ENCODE measurements at regions not wholly inside any gene's neighbourhood (a gene's known extent, or its start where the extent isn't known, plus 50 kb on each side); places are given as distances from the start of the nearest gene placed in this dataset.

GRCh38 chr6:105831311-105832097 lies 254.6 kb upstream of the PRDM1 start:
- no peaks in the 10 kb centered on the region for H3K36me3 ChIP-seq (ENCODE audit: control insufficient read depth, low read length)
- no peaks in the 10 kb centered on the region for H3F3A ChIP-seq (ENCODE audit: control insufficient read depth, insufficient read depth)
- H3K79me2 ChIP-seq (ENCODE audit: control insufficient read depth, low read length) = no peaks in the 10 kb centered on the region
- H3K4me1 ChIP-seq (ENCODE audit: control insufficient read depth, low read length) = no peaks in the 10 kb centered on the region
- TF ChIP-seq EZH2phosphoT487 (IDR thresholded peaks at IDR 0.05; ENCODE audit: borderline replicate concordance, low read length) = no peak
- TF ChIP-seq, protein P1, sequence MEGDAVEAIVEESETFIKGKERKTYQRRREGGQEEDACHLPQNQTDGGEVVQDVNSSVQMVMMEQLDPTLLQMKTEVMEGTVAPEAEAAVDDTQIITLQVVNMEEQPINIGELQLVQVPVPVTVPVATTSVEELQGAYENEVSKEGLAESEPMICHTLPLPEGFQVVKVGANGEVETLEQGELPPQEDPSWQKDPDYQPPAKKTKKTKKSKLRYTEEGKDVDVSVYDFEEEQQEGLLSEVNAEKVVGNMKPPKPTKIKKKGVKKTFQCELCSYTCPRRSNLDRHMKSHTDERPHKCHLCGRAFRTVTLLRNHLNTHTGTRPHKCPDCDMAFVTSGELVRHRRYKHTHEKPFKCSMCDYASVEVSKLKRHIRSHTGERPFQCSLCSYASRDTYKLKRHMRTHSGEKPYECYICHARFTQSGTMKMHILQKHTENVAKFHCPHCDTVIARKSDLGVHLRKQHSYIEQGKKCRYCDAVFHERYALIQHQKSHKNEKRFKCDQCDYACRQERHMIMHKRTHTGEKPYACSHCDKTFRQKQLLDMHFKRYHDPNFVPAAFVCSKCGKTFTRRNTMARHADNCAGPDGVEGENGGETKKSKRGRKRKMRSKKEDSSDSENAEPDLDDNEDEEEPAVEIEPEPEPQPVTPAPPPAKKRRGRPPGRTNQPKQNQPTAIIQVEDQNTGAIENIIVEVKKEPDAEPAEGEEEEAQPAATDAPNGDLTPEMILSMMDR (IDR thresholded peaks at IDR 0.05; ENCODE audit: low read depth, low read length, poor library complexity, severe bottlenecking) = no peak
- no peaks in the 10 kb centered on the region for H3K9me2 ChIP-seq (replicated peaks; ENCODE audit: control insufficient read depth, low read length)
- H3K27ac ChIP-seq (ENCODE audit: low read depth, low read length) = no peak overlapping the region
- no peaks in the 10 kb centered on the region for H4K20me1 ChIP-seq (ENCODE audit: control insufficient read depth, insufficient read depth, low read depth, low read length)
- H3K27me3 ChIP-seq (ENCODE audit: control insufficient read depth, low read length) = no peaks in the 10 kb centered on the region
- no peaks in the 10 kb centered on the region for H3K9me3 ChIP-seq (ENCODE audit: control insufficient read depth, insufficient read depth, low read length)
- H3K4me2 ChIP-seq (ENCODE audit: low read length) = no peak overlapping the region
- H3K4me3 ChIP-seq (ENCODE audit: low read length) = no peak overlapping the region

DNA sequence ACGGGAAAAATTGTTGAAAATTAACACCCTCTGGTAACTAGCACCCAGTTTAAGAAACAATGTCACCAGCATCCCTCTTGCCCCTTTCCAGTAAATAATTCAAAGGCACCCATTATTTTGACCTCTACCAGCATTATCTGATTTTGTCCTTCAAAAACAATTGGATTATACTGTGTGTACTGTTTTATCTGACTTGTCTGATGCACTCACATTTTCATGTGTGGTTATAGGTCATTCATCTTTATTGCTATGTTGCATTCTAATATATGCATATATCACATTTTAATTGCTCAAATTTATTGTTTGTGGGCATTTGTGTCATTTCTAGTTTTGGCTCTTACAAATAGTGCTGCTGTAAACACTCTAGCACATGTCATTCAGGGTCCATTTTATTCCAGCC lies 260.9 kb upstream of the PRDM1 start:
- Histone ChIP-seq H3K9me3 (ENCODE audit: control insufficient read depth, insufficient read depth, low read length) (no peaks in the 10 kb centered on the region), H3K4me3 (ENCODE audit: low read length) (no peak overlapping the region), H3K27me3 (ENCODE audit: control insufficient read depth, low read length) (no peaks in the 10 kb centered on the region), H3K79me2 (ENCODE audit: control insufficient read depth, low read length) (no peaks in the 10 kb centered on the region), H3K4me1 (ENCODE audit: control insufficient read depth, low read length) (no peaks in the 10 kb centered on the region), H3K4me2 (ENCODE audit: low read length) (no peak overlapping the region), H4K20me1 (ENCODE audit: control insufficient read depth, insufficient read depth, low read depth, low read length) (no peaks in the 10 kb centered on the region), H3F3A (ENCODE audit: control insufficient read depth, insufficient read depth) (no peaks in the 10 kb centered on the region), H3K9me2 (replicated peaks; ENCODE audit: control insufficient read depth, low read length) (no peaks in the 10 kb centered on the region), H3K27ac (ENCODE audit: low read depth, low read length) (no peak overlapping the region), H3K36me3 (ENCODE audit: control insufficient read depth, low read length) (no peaks in the 10 kb centered on the region)
- TF ChIP-seq, protein P1 (IDR thresholded peaks at IDR 0.05; ENCODE audit: low read depth, low read length, poor library complexity, severe bottlenecking) = no peak
- TF ChIP-seq EZH2phosphoT487 (IDR thresholded peaks at IDR 0.05; ENCODE audit: borderline replicate concordance, low read length) = no peak

DNA sequence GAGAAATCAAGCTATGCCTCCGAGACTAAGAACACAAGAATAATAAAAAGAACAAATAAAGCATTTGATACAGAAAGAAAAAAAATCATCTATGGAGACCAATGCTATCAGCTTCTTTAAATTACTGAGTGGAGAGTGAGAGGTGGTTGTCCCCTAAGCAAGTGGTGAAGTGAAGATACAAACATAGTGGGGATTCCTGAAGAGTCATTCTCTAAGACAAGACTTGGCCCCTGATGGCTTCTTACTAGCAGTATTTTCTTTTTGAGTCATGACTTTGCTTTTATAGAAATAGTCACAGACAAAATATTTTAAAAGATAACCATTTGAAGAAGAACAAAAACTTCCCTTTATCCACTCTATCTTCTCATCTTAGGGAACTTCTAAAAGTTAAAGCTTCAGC lies 261.4 kb upstream of the PRDM1 start:
- TF ChIP-seq, protein P1 (IDR thresholded peaks at IDR 0.05; ENCODE audit: low read depth, low read length, poor library complexity, severe bottlenecking) = no peak
- no peak for TF ChIP-seq EZH2phosphoT487 (IDR thresholded peaks at IDR 0.05; ENCODE audit: borderline replicate concordance, low read length)
- Histone ChIP-seq H3K36me3 (ENCODE audit: control insufficient read depth, low read length) (no peaks in the 10 kb centered on the region), H3F3A (ENCODE audit: control insufficient read depth, insufficient read depth) (no peaks in the 10 kb centered on the region), H3K4me3 (ENCODE audit: low read length) (no peak overlapping the region), H3K79me2 (ENCODE audit: control insufficient read depth, low read length) (no peaks in the 10 kb centered on the region), H4K20me1 (ENCODE audit: control insufficient read depth, insufficient read depth, low read depth, low read length) (no peaks in the 10 kb centered on the region), H3K9me2 (replicated peaks; ENCODE audit: control insufficient read depth, low read length) (no peaks in the 10 kb centered on the region), H3K4me1 (ENCODE audit: control insufficient read depth, low read length) (no peaks in the 10 kb centered on the region), H3K27me3 (ENCODE audit: control insufficient read depth, low read length) (no peaks in the 10 kb centered on the region), H3K27ac (ENCODE audit: low read depth, low read length) (no peak overlapping the region), H3K9me3 (ENCODE audit: control insufficient read depth, insufficient read depth, low read length) (no peaks in the 10 kb centered on the region), H3K4me2 (ENCODE audit: low read length) (no peak overlapping the region)

Measured in DOHH2 (cell line).